ENCODE measurements at regions not wholly inside any gene's neighbourhood (a gene's known extent, or its start where the extent isn't known, plus 50 kb on each side); places are given as distances from the start of the nearest gene placed in this dataset.

DNA sequence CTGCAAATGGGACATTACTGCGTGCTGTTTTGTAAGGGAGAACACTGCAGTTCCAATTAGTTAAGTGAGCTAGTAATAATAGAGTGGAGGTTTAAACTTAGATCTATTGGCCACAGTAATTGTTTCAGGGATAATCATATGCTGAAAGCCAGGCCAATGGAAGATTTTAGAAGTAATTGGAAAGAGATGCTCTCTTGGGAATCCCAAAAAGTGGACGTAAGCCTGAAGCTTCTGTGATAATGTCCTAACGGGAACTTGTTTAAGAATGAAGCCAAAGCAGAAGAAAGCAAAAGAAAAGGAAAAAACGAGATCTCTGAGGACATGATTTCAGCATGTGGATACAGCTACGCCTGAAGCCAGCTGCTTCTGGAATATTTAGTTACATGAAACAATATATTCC, 594.6 kb downstream of the SLC4A3 start:
- DNase-seq (ENCODE audit: low read depth) = no peak

GRCh38 chr2:220224691-220225543, 597.5 kb downstream of the SLC4A3 start:
- DNase-seq (ENCODE audit: low read depth) = peak; percentile 75

- DNase-seq (ENCODE audit: low read depth) = no peak
Observed at GRCh38 chr2:220226076-220226475, 598.6 kb downstream of the SLC4A3 start.

DNA sequence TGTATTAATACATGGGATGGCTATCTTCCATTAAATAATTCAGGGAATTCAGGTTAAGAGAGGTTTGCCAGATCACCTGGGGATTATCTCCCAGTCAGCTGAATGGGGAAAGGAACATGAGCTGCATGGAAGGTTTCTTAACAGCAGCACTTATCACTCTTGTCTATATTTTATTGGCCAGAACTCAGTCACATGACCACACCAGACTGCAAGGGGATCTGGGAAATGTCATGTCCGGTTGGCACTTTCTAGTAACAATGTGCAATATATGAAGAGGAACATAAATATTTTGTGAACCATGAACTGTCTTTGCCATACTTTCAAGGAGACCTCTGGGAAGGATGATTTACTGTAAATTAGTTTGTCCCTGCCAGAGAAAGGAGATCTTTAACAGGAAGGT, 599.1 kb downstream of the SLC4A3 start:
- DNase-seq (ENCODE audit: low read depth) = no peak

GRCh38 chr2:220227266-220227920, 600.0 kb downstream of the SLC4A3 start:
- DNase-seq (ENCODE audit: low read depth) = peak; percentile 69

DNA sequence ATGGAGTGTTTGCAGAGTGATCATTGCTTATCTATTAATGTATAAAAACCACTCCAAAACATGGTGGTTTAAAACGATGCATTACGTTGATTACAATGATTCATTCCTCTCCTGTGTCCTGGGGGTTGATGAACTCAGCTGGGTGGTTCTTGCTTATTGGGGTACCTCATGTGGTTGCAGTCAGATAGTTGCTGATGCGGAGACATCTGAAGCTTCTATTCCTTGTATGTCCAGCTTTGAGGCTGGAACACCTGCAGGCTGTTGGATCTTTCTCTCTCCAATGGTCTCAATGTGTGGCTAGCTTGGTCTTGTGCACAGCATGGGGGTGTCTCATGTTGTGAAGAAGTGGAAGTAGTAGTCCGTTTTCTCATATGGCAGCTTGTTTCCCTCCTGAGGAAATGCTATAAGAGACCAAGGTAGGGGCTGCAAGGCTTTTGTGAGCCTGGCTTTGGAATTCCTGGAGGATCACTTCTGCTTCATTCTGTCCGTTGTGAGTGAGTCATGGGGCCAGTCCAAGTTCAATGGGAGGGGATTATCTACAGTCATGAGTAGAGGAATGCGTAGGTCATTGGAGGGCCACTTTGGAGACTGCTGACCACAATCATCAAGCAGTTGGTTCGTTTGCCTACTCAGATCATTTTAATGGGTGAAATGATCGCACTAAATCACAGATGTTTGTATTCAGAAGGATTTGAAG, 601.0 kb downstream of the SLC4A3 start:
- peak; percentile 98 for DNase-seq (ENCODE audit: low read depth)

- DNase-seq (ENCODE audit: low read depth) = no peak
Observed at GRCh38 chr2:220240641-220241040, 613.2 kb downstream of the SLC4A3 start.

DNA sequence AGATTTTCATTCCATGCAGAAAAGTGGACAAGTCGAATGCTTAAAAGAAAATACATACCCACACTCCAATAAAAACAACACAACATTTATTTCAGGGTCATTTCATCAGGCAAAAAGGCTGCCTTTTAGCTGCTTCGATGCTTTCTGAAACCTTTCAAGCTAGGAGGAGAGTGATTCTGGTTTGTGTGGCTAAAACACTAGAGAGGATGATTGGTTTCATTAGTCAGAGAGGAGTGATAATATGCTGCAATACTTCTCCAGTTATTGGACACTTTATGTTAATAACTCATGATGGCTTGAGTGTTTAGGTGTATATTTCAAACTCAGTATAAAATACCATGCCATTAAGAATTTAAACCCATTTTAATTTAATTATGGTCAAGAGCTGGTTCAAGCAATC, 614.0 kb downstream of the SLC4A3 start:
- no peak for DNase-seq (ENCODE audit: low read depth)

DNA sequence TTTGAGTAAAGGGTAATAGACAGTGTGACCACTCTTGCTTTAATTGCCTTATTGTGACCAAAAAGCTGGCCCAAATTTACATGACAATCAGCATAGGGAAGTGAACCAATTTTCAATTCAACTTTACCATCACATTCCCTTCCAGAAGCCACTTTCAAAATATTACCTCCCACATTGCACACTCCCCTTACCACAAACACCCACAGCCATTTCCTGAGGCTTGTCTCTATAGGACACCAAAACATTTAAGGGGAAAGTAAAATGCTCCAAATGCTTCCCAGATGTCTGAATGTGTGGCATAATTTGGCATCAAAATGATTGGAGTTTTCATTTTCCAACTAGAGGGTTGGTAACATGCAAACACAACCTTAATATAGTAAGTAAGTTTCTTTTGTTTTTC, 616.1 kb downstream of the SLC4A3 start:
- DNase-seq (ENCODE audit: low read depth) = no peak

- DNase-seq (ENCODE audit: low read depth) = no peak
Observed at GRCh38 chr2:220246386-220246785, 619.0 kb downstream of the SLC4A3 start.

DNA sequence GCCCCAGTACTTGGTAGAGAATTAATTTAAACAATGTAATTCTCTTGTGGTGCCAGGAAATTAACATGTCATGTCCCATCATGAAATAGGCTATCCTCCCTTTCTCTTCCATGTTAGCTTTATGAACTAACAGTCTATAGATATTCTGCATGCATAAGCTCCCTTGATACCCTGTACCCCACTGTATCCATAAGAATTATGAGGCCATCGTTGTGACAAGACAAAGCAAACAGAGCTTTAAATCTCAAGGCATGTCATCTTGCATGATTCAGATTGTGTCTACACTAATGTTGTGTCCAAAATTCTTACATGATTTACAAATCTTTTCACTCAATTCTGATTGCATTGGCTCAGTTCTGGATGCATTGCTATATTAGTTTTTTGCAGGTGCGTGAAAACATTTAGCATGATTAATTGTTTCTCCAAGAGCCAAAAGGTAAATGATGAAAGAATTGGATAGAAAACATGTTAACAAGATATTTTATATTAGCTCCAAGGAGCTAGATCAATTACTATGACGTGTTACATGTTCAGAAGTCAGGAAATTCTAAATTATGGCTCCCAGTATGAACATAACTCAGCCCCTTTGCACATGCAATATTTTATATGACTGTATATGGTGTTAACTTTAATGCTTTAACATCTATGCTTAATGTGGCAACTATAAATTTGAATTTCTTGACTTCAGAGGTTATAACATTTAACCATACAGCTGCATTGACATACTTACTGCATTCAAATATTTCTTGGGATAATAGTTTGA, 620.3 kb downstream of the SLC4A3 start:
- DNase-seq (ENCODE audit: low read depth) = no peak

DNA sequence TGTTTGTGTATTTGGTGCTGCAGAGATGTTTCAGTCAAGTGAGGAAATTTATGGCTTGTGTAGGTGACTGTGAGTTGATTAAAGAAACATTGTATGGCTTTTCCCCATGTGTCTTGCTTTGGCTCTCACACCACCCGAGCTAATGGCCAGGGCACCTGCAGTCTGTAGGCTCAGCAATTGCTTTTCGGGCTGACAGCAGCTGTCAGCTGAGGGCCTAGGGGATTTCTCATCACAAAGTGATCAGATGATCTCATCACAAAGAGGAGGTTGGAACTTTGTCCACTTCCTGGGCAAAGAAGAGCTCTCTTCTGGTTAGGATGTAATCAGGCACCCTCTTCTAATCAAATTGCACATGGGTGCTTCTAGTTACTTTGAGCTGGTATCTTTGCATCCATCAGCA, 632.2 kb downstream of the SLC4A3 start:
- DNase-seq (ENCODE audit: low read depth) = no peak

GRCh38 chr2:220263300-220263699, 635.9 kb downstream of the SLC4A3 start:
- DNase-seq (ENCODE audit: low read depth) = no peak

GRCh38 chr2:220269367-220269766, 641.9 kb downstream of the SLC4A3 start:
- DNase-seq (ENCODE audit: low read depth) = no peak

- DNase-seq (ENCODE audit: low read depth) = no peak
Observed at GRCh38 chr2:220270481-220271070, 643.1 kb downstream of the SLC4A3 start.

DNA sequence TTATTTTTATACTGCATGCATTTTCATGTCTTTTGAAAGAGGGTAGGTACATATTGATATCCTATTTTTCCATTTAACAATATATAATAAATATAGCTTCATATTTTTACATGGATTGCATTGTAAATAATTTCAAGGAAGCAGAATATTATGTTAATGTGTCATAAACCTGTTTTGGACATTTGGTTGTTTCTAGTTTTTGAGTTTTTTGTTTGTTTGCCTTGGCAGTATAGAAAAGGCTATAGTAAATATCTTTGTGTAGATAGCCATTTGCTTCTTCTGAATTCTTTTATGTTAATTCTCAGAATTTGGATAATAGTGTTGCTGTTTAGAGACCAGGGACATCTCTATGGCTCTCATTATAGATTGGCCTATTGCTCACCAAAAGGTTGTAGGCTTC, 645.2 kb downstream of the SLC4A3 start:
- DNase-seq (ENCODE audit: low read depth) = no peak

- no peak for DNase-seq (ENCODE audit: low read depth)
Observed at GRCh38 chr2:220273082-220273481, 645.7 kb downstream of the SLC4A3 start.

GRCh38 chr2:220275454-220275853, 648.0 kb downstream of the SLC4A3 start:
- no peak for DNase-seq (ENCODE audit: low read depth)

GRCh38 chr2:220276741-220277444, 649.5 kb downstream of the SLC4A3 start:
- no peak for DNase-seq (ENCODE audit: low read depth)

DNA sequence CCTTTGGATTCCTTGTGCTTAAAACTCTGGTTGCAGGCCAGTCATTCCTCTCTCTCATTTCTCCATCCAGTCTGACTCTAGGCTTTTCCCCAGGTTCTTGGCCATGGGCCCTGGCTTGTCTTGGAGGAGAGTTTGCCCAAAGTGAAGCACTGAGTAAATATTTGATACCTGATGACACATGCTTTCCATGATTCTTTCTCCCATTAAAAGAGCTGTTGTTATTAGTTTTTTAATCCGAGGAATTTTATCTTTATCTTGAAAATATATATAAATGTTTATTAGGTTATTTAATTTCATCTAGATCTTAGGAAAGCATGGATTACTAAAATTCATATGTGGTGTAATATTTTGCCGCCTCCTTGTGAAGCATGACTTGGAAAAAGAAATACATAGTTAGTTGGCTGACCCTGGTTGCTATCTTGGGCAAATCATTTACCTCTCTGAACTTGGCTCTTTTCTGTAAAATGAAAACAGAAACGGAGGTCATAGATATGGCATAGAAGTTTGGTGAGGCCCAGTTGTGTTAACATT, 650.1 kb downstream of the SLC4A3 start:
- peak; percentile 38 for DNase-seq (ENCODE audit: low read depth)

GRCh38 chr2:220278022-220278421, 650.6 kb downstream of the SLC4A3 start:
- no peak for DNase-seq (ENCODE audit: low read depth)
